Colonic mucosa (tissue), 4 donors: ENCODE measurements at regions not wholly inside any gene's neighbourhood (a gene's known extent, or its start where the extent isn't known, plus 50 kb on each side); places are given as distances from the start of the nearest gene placed in this dataset.

Experiments
- DNase-seq: peaks from one replicate; pipeline ENCODE4 v3.0.0-alpha.2; 2020
- H3K27ac ChIP-seq: fragments of 200-600 bp; one replicate; pipeline ENCODE4 v1.8.0; 2021
- H3K27me3 ChIP-seq: fragments of 200-600 bp; one replicate; pipeline ENCODE4 v1.8.0; 2021
- H3K36me3 ChIP-seq: fragments of 200-600 bp; one replicate; pipeline ENCODE4 v1.8.0; 2021
- H3K4me1 ChIP-seq: fragments of 200-600 bp; one replicate; pipeline ENCODE4 v1.8.0; 2021; ENCODE audit warnings: mild to moderate bottlenecking
- H3K4me3 ChIP-seq: fragments of 200-600 bp; one replicate; pipeline ENCODE4 v1.8.0; 2021
- H3K9ac ChIP-seq, 2 donors: one replicate each; pipeline ENCODE4 v1.7.0; 2013; ENCODE audit warnings: control low read depth in 2 of 2, low read depth in 2 of 2, low read length in 2 of 2
- H3K9me3 ChIP-seq: fragments of 200-600 bp; one replicate; pipeline ENCODE4 v1.8.0; 2021
- CTCF ChIP-seq: fragments of 200-600 bp; IDR thresholded peaks from one replicate; pipeline ENCODE4 v1.8.0; 2022; ENCODE audit warnings: antibody characterized with exemption, mild to moderate bottlenecking
- intact Hi-C: fragments of 100-400 bp; cut with DNase I; formaldehyde crosslinking; loops from one replicate; pipeline ENCODE4 v1.14.1; 2022
- donor health status: healthy.
- donor health status: DM: no; HTN: no; CAD: no.
- donor health status: DM: no; HTN: no; CAD: no.

GRCh38 chr7:25326501-25327156 is 98.3 kb upstream of the NPVF start:
- H3K27me3 ChIP-seq = no peaks in the 10 kb centered on the region
- TF ChIP-seq CTCF = no peak

GRCh38 chr7:25329815-25330214 is 101.5 kb upstream of the NPVF start:
- H3K9ac ChIP-seq = no peak overlapping the region

More at GRCh38 chr7:25326501-25327156, 98.3 kb upstream of the NPVF start:
- H3K9me3 ChIP-seq = no peaks in the 10 kb centered on the region
- H3K4me1 ChIP-seq = no peaks in the 10 kb centered on the region
- H3K4me3 ChIP-seq = no peak overlapping the region
- H3K9ac ChIP-seq = no peak overlapping the region
- DNase-seq = no peak
- intact Hi-C loops = no loop called here
- H3K36me3 ChIP-seq = no peaks in the 10 kb centered on the region
- no peak overlapping the region for H3K27ac ChIP-seq

GRCh38 chr7:25333296-25333928 is 105.1 kb upstream of the NPVF start:
- Histone ChIP-seq H3K36me3 (no peaks in the 10 kb centered on the region), H3K27me3 (no peaks in the 10 kb centered on the region), H3K4me1 (no peaks in the 10 kb centered on the region), H3K9ac (no peak overlapping the region), H3K4me3 (no peak overlapping the region), H3K9me3 (no peaks in the 10 kb centered on the region), H3K27ac (no peak overlapping the region)
- intact Hi-C loops = no loop called here
- DNase-seq = no peak
- no peak for TF ChIP-seq CTCF

More at GRCh38 chr7:25329815-25330214, 101.5 kb upstream of the NPVF start:
- H3K36me3 ChIP-seq = no peaks in the 10 kb centered on the region
- intact Hi-C loops = no loop called here
- H3K27ac ChIP-seq = no peak overlapping the region
- H3K4me1 ChIP-seq = no peaks in the 10 kb centered on the region
- no peak for DNase-seq
- TF ChIP-seq CTCF = no peak
- H3K27me3 ChIP-seq = no peaks in the 10 kb centered on the region
- no peak overlapping the region for H3K4me3 ChIP-seq
- no peaks in the 10 kb centered on the region for H3K9me3 ChIP-seq

GRCh38 chr7:25347360-25348066 is 119.2 kb upstream of the NPVF start:
- DNase-seq = no peak
- TF ChIP-seq CTCF = no peak
- Histone ChIP-seq H3K4me3 (no peak overlapping the region), H3K36me3 (no peaks in the 10 kb centered on the region), H3K9me3 (no peaks in the 10 kb centered on the region), H3K27me3 (no peaks in the 10 kb centered on the region), H3K9ac (no peak overlapping the region), H3K27ac (no peak overlapping the region), H3K4me1 (no peaks in the 10 kb centered on the region)
- intact Hi-C loops = no loop called here

GRCh38 chr7:25348104-25348503 is 119.8 kb upstream of the NPVF start:
- no peak for TF ChIP-seq CTCF
- H3K4me1 ChIP-seq = no peaks in the 10 kb centered on the region
- no peaks in the 10 kb centered on the region for H3K9me3 ChIP-seq
- no peak overlapping the region for H3K9ac ChIP-seq
- no peak overlapping the region for H3K27ac ChIP-seq
- no peaks in the 10 kb centered on the region for H3K36me3 ChIP-seq
- intact Hi-C loops = no loop called here
- H3K4me3 ChIP-seq = no peak overlapping the region
- no peaks in the 10 kb centered on the region for H3K27me3 ChIP-seq
- no peak for DNase-seq
